GM23338 (cell line): ENCODE measurements at regions not wholly inside any gene's neighbourhood (a gene's known extent, or its start where the extent isn't known, plus 50 kb on each side); places are given as distances from the start of the nearest gene placed in this dataset.

Experiments used
- ATAC-seq: fragments of 200-7000 bp; cut with Tn5 transposase; 3 replicates; pipeline ENCODE4 v1.9.1; 2020
- DNase-seq: peaks from one replicate; pipeline ENCODE4 v3.0.0-alpha.2; 2015; ENCODE audit warnings: low spot score
- H2AFZ ChIP-seq: fragments of 200-600 bp; sonication (generic); 2 replicates; pipeline ENCODE4 v1.8.0; 2016; ENCODE audit warnings: antibody characterized with exemption, mild to moderate bottlenecking, moderate library complexity
- H3F3A ChIP-seq: fragments of 200-600 bp; sonication (generic); replicated peaks from 2 replicates; pipeline ENCODE4 v1.8.0; 2017; ENCODE audit warnings: antibody characterized with exemption, mixed run types, low read depth
- H3K27ac ChIP-seq: fragments of 200-600 bp; sonication (generic); 2 replicates; pipeline ENCODE4 v1.6.1; 2016; ENCODE audit warnings: low read depth
- H3K27me3 ChIP-seq: fragments of 200-600 bp; sonication (generic); 2 replicates; pipeline ENCODE4 v1.8.0; 2016; ENCODE audit warnings: mild to moderate bottlenecking, mixed run types, moderate library complexity; ENCODE audit not compliant: insufficient read depth
- H3K36me3 ChIP-seq: fragments of 200-600 bp; sonication (generic); 2 replicates; pipeline ENCODE4 v1.8.0; 2016; ENCODE audit warnings: mild to moderate bottlenecking; ENCODE audit not compliant: insufficient read depth
- H3K4me1 ChIP-seq: fragments of 200-600 bp; sonication (generic); 2 replicates; pipeline ENCODE4 v1.8.0; 2016; ENCODE audit warnings: mild to moderate bottlenecking, moderate library complexity; ENCODE audit not compliant: insufficient read depth
- H3K4me2 ChIP-seq: fragments of 200-600 bp; sonication (generic); 2 replicates; pipeline ENCODE4 v1.7.1; 2017; ENCODE audit warnings: mixed run types
- H3K4me3 ChIP-seq: fragments of 200-600 bp; sonication (generic); 2 replicates; pipeline ENCODE4 v1.6.1; 2016; ENCODE audit warnings: mixed run types
- H3K79me2 ChIP-seq: fragments of 200-600 bp; sonication (generic); replicated peaks from 2 replicates; pipeline ENCODE4 v1.8.0; 2017; ENCODE audit warnings: mild to moderate bottlenecking; ENCODE audit not compliant: insufficient read depth
- H3K9me2 ChIP-seq: fragments of 200-600 bp; sonication (generic); 2 replicates; pipeline ENCODE4 v1.8.0; 2017; ENCODE audit not compliant: insufficient read depth
- H4K20me1 ChIP-seq: fragments of 200-600 bp; sonication (generic); replicated peaks from 2 replicates; pipeline ENCODE4 v1.8.0; 2017; ENCODE audit warnings: mild to moderate bottlenecking; ENCODE audit not compliant: insufficient read depth
- H3K27ac Mint-ChIP-seq: 2 replicates; pipeline ENCODE4 v1.8.0; 2020; ENCODE audit warnings: inconsistent platforms, mild to moderate bottlenecking, moderate library complexity, mixed read lengths
- H3K27me3 Mint-ChIP-seq: 3 replicates; pipeline ENCODE4 v1.8.0; 2022; ENCODE audit warnings: low read depth, mild to moderate bottlenecking, moderate library complexity, mixed read lengths, inconsistent platforms; ENCODE audit not compliant: insufficient read depth, poor library complexity
- H3K36me3 Mint-ChIP-seq: 3 replicates; pipeline ENCODE4 v1.8.0; 2021; ENCODE audit warnings: low read depth, mild to moderate bottlenecking, inconsistent platforms, moderate library complexity, mixed read lengths
- H3K4me1 Mint-ChIP-seq: 3 replicates; pipeline ENCODE4 v1.8.0; 2020; ENCODE audit warnings: mild to moderate bottlenecking, inconsistent platforms, mixed read lengths
- H3K4me3 Mint-ChIP-seq: 3 replicates; pipeline ENCODE4 v1.8.0; 2021; ENCODE audit warnings: moderate library complexity, mild to moderate bottlenecking, inconsistent platforms, mixed read lengths
- H3K9me3 Mint-ChIP-seq: 3 replicates; pipeline ENCODE4 v1.8.0; 2020; ENCODE audit warnings: moderate library complexity, mild to moderate bottlenecking, inconsistent platforms, mixed read lengths
- CTCF ChIP-seq, 2 experiments: fragments of 200-600 bp in 1 of 2; sonication (generic) in 1 of 2; conservative IDR thresholded peaks; 2 replicates each; pipeline versions ENCODE4 v1.5.1 to v1.6.1; 2016 to 2017; ENCODE audit warnings: antibody characterized with exemption in 2 of 2, low read depth in 2 of 2, mild to moderate bottlenecking in 2 of 2, moderate library complexity in 1 of 2
- JUNB ChIP-seq: IDR thresholded peaks from one replicate; pipeline ENCODE4 v1.6.1; 2016; ENCODE audit warnings: antibody characterized with exemption; ENCODE audit not compliant: unreplicated experiment
- NANOG ChIP-seq: IDR thresholded peaks from 2 replicates; pipeline ENCODE4 v1.6.1; 2016; ENCODE audit warnings: antibody characterized with exemption, borderline replicate concordance
- POLR2AphosphoS5 ChIP-seq: IDR thresholded peaks from 2 replicates; pipeline ENCODE4 v1.6.1; 2016; ENCODE audit warnings: antibody characterized with exemption, low read depth
- REST ChIP-seq: IDR thresholded peaks from one replicate; pipeline ENCODE4 v1.6.1; 2018; ENCODE audit warnings: antibody characterized with exemption; ENCODE audit not compliant: unreplicated experiment
- STAT1 ChIP-seq: IDR thresholded peaks from one replicate; pipeline ENCODE4 v1.6.1; 2016; ENCODE audit warnings: antibody characterized with exemption; ENCODE audit not compliant: unreplicated experiment
- ZNF114 ChIP-seq: fragments of 250-450 bp; sonication (Bioruptor Pico); IDR thresholded peaks from 2 replicates; pipeline ENCODE4 v1.5.0; 2020; ENCODE audit warnings: mild to moderate bottlenecking, moderate library complexity
- TF ChIP-seq, protein P1 (sequence below): IDR thresholded peaks from 2 replicates; pipeline ENCODE4 v1.6.1; 2016; ENCODE audit warnings: antibody characterized with exemption
- TF ChIP-seq, protein P2 (sequence below): fragments of 250-450 bp; sonication (Bioruptor Pico); IDR thresholded peaks from 2 replicates; pipeline ENCODE4 v1.5.0; 2020; ENCODE audit warnings: mild to moderate bottlenecking, moderate library complexity

DNA sequence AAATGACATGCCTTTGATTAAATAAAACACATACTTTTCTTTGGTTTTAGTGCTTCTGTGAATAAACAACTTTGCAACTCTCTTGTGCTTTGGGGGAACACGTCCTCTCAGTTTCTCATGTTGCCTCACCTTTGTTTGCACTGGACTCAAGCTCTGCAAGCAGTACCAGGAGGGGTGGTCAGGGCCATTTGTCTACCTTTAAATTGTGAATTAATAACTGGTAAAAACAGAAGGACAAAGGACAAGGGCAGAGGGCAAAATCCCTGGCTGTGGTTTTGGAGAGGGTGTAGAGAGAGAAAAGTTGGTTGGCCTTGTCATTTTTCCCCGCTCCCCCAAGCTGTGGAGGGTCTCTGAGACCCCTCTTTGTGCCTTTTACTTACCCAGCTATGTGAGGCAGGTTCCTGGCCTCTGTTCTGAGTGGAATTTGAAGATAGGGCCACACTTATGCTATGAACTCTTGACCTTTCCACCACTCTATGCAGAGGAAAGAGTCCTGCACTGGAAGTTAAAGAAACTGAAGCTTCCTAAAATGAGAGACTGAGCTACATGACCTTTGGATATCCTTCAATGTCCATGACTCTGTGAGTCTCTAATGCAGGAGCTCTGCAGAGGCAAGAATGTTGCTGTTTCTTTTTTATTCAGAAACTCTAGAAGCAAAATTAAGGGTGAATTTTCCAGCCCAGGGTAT lies 55.1 kb upstream of the MOCS2 start:
- no peaks in the 10 kb centered on the region for H3K36me3 Mint-ChIP-seq
- DNase-seq (no peak), ATAC-seq (no peak)
- no peak overlapping the region for H3K27ac Mint-ChIP-seq
- TF ChIP-seq, protein P1, sequence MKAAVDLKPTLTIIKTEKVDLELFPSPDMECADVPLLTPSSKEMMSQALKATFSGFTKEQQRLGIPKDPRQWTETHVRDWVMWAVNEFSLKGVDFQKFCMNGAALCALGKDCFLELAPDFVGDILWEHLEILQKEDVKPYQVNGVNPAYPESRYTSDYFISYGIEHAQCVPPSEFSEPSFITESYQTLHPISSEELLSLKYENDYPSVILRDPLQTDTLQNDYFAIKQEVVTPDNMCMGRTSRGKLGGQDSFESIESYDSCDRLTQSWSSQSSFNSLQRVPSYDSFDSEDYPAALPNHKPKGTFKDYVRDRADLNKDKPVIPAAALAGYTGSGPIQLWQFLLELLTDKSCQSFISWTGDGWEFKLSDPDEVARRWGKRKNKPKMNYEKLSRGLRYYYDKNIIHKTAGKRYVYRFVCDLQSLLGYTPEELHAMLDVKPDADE, result no peak
- TF ChIP-seq REST (no peak), JUNB (no peak), NANOG (no peak), STAT1 (no peak), ZNF114 (CRISPR knock-in tag) (no peak), POLR2AphosphoS5 (no peak), CTCF (conservative IDR thresholded peaks at IDR 0.05; ENCODE audit: low read depth in 2 of 2) (no peak)
- TF ChIP-seq, protein P2, sequence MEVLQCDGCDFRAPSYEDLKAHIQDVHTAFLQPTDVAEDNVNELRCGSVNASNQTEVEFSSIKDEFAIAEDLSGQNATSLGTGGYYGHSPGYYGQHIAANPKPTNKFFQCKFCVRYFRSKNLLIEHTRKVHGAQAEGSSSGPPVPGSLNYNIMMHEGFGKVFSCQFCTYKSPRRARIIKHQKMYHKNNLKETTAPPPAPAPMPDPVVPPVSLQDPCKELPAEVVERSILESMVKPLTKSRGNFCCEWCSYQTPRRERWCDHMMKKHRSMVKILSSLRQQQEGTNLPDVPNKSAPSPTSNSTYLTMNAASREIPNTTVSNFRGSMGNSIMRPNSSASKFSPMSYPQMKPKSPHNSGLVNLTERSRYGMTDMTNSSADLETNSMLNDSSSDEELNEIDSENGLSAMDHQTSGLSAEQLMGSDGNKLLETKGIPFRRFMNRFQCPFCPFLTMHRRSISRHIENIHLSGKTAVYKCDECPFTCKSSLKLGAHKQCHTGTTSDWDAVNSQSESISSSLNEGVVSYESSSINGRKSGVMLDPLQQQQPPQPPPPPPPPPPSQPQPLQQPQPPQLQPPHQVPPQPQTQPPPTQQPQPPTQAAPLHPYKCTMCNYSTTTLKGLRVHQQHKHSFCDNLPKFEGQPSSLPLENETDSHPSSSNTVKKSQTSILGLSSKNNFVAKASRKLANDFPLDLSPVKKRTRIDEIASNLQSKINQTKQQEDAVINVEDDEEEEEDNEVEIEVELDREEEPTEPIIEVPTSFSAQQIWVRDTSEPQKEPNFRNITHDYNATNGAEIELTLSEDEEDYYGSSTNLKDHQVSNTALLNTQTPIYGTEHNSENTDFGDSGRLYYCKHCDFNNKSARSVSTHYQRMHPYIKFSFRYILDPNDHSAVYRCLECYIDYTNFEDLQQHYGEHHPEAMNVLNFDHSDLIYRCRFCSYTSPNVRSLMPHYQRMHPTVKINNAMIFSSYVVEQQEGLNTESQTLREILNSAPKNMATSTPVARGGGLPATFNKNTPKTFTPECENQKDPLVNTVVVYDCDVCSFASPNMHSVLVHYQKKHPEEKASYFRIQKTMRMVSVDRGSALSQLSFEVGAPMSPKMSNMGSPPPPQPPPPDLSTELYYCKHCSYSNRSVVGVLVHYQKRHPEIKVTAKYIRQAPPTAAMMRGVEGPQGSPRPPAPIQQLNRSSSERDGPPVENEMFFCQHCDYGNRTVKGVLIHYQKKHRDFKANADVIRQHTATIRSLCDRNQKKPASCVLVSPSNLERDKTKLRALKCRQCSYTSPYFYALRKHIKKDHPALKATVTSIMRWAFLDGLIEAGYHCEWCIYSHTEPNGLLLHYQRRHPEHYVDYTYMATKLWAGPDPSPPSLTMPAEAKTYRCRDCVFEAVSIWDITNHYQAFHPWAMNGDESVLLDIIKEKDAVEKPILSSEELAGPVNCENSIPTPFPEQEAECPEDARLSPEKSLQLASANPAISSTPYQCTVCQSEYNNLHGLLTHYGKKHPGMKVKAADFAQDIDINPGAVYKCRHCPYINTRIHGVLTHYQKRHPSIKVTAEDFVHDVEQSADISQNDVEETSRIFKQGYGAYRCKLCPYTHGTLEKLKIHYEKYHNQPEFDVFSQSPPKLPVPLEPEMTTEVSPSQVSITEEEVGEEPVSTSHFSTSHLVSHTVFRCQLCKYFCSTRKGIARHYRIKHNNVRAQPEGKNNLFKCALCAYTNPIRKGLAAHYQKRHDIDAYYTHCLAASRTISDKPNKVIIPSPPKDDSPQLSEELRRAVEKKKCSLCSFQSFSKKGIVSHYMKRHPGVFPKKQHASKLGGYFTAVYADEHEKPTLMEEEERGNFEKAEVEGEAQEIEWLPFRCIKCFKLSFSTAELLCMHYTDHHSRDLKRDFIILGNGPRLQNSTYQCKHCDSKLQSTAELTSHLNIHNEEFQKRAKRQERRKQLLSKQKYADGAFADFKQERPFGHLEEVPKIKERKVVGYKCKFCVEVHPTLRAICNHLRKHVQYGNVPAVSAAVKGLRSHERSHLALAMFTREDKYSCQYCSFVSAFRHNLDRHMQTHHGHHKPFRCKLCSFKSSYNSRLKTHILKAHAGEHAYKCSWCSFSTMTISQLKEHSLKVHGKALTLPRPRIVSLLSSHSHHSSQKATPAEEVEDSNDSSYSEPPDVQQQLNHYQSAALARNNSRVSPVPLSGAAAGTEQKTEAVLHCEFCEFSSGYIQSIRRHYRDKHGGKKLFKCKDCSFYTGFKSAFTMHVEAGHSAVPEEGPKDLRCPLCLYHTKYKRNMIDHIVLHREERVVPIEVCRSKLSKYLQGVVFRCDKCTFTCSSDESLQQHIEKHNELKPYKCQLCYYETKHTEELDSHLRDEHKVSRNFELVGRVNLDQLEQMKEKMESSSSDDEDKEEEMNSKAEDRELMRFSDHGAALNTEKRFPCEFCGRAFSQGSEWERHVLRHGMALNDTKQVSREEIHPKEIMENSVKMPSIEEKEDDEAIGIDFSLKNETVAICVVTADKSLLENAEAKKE, result no peak
- no peaks in the 10 kb centered on the region for H4K20me1 ChIP-seq
- no peaks in the 10 kb centered on the region for H3K4me1 ChIP-seq
- no peaks in the 10 kb centered on the region for H3K27me3 ChIP-seq
- H3K4me3 Mint-ChIP-seq, result no peak overlapping the region
- H3K4me2 ChIP-seq, result no peak overlapping the region
- no peaks in the 10 kb centered on the region for H3F3A ChIP-seq
- no peak overlapping the region for H3K4me3 ChIP-seq
- no peaks in the 10 kb centered on the region for H3K9me2 ChIP-seq
- no peaks in the 10 kb centered on the region for H3K36me3 ChIP-seq
- no peaks in the 10 kb centered on the region for H3K4me1 Mint-ChIP-seq
- no peak overlapping the region for H3K27ac ChIP-seq
- H2AFZ ChIP-seq, result no peak overlapping the region
- no peaks in the 10 kb centered on the region for H3K27me3 Mint-ChIP-seq
- no peaks in the 10 kb centered on the region for H3K79me2 ChIP-seq
- H3K9me3 Mint-ChIP-seq, result no peaks in the 10 kb centered on the region
